ENCODE measurements at regions not wholly inside any gene's neighbourhood (a gene's known extent, or its start where the extent isn't known, plus 50 kb on each side); places are given as distances from the start of the nearest gene placed in this dataset.

DNA sequence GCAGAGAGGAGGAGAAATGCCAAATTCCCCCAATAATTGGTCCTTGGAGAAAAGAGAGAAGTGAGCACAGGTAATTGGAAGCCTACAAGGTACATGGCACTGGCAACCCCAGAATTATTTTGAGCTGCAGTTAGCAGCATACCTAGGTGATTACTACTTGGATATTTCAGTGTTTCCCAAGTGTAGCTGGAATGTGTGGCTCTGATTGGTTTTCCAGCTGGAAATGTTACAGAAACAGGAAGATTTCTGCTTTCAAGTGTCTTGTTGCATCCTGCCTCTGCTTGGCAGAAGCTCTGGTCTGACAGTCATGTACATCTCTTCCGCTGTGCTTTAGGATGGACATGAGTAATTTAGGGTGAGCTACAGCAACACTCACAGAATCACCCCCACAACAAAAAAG lies 262.1 kb downstream of the ENC1 start:
- DNase-seq (ENCODE audit: low spot score) = no peak

DNA sequence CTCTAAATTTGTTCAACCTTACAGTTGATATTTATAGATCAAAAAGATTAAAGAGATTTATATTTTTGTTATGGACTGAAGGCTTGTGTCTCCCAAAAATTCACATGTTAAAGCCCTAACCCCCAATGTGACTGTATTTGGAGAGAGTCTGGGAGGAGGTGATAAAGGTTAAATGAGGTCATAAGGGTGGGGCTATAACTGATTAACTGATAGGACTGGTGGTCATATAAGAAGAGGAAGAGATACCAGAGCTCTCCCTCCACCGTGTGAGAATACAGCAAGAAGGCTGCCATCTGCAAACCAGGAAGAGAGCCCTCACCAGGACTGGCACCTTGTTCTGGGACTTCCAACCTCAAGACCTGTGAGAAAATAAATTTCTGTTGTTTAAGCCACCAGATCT lies 264.3 kb downstream of the ENC1 start:
- DNase-seq (ENCODE audit: low spot score) = no peak

DNA sequence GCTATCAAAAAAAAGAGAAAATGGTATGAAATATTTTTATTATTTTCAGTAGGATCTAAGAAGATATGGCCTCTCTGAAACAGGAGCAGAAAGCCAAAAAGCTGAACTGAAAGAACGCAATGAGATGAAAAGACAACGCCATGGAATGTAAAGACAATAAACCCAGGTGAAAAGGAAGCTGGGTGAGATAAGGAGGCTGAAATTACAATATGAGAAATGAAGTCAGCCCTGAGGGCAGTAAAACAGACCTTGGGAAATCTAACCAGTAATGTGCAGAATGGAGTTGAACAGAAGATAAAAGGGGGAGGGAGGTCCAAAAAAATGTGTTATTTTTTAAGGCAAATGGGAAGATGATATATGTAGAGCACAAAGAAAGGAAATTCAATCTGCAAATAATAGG lies 265.3 kb downstream of the ENC1 start:
- DNase-seq (ENCODE audit: low spot score) = no peak

DNA sequence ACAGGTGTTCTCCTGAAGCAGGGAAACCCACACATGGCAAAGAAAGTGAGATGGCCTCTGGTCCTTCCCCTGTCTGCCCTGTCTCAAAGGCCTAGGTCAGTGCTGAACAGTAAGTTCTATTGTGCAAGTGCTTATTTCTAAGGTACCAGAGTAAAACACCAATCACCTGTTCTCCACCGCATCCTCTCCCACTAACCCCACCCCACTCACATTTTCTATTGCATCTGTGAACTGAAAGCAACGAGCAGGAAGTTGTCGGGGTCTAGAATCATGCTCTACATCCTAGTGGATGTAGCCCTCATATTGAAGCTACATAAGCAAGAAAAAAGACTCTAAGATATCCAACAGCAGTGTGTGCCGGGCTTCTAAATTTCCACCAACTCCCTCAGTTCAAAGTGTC lies 265.9 kb downstream of the ENC1 start:
- no peak for DNase-seq (ENCODE audit: low spot score)

DNA sequence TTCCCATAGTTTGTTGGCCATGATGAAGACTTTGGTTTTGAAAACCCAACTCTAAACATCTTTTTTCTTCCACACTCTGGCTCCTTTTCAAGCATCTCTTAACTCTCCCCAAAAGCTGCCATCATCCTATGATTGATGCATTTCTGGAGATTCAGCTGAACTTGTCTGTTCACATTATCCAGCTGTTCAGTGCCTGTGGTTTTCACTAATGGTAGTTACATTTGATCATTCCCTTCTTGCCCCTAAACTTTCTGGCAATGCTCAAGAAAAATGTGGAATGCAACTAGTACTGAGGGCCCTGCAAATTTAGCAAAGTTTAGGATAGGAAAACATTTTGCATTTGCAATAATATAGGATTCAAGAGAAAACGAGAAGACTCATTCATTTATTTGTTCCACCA lies 267.5 kb downstream of the ENC1 start:
- DNase-seq (ENCODE audit: low spot score) = no peak

DNA sequence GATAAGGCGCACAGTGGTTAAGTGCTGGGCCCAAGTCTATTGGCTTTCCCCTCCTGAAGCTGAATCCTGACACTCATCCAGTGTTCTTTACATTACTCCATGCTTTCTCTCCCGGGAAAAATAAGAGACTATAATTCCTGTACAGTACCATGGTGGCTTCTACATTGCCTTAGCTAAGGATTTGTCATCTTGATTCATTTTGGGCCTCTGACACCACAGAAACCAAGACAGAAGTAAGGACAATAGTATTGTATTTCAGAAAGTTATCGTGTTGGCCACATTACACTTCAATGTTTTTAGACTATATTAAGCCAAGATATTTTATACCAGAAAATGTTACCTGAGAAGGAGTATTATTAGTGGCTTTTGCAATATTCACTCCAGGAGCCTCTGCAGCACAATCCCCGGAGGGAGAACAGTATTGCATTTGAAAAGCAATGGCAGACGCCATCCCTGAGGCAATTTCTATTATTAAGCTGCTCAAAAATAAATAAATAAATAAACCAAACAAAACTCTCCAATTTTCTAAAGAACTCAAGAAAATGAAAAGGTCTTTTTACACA lies 267.9 kb downstream of the ENC1 start:
- no peak for DNase-seq (ENCODE audit: low spot score)

DNA sequence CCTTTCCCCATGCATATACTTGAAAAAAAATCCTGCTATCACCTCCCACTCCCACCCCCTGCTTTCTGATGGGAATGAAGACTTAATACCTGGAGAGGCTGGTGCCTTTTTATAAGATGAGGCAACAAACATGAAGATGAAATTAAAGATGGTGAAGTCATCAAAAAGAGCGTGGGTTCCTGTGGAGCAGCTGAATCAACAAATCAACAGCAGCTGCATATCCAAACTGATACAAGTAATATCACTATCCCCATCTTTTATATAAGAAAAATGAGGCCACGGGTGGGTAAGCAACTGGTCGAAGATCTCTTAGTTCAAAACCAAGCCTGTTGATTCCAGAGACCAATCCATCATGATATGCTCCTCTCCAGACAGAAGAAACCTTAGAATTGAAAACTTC lies 268.5 kb downstream of the ENC1 start:
- no peak for DNase-seq (ENCODE audit: low spot score)

DNA sequence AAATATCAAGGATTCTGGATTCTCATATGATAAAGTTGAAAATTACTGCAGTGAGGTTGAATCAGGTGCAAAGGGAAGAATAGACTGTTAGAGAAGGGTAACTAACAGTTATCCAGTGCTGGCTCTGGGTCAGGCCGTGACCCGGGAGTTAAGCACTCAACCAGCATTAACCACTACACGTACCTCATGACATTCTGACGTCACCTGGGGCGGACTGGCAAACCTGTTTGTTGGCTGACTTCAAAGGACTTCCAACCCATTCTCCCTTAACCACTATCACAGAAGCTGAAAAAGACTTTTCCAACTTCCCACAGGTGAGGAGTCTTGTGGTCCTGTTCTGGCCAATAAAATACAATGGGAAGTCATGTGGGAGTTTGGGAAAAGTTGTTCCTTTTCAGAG lies 268.9 kb downstream of the ENC1 start:
- DNase-seq (ENCODE audit: low spot score) = no peak

DNA sequence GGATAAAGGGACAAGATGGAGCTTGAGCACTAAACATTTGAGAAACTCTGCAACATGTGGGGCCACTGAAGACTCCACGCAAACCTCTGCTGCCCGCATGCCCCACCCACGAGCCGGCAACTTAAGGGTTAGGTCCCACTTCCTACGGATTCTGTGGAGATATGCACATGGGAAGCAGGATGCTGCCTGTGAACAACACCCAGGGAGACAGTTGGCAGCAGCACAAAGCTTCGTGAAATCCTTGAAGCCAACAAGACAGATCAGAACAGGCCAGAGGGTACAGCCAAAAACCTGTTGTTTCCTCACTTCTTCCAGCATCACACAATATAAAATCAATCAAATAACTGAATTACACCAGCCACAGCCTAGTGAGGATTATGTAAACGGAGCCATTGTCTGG lies 270.4 kb downstream of the ENC1 start:
- no peak for DNase-seq (ENCODE audit: low spot score)

DNA sequence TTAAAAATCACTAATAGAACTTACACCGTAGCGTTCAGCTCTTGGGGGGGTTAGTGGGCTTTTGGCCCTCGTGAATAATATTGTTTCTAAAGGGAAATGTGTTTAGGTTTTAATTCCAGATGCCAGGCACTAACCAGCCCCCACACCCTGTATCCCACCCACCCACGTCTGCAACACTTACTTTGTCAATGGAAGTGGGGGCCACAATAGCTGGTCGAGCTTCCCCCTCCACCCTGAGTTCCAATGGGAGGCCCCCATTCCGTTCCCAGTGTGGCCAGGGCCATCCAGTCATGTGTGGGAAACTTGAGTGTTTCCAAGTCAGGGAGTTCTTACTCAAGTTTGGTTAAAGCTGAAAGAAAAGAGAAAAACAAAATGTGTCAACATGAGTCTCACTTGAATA lies 271.4 kb downstream of the ENC1 start:
- no peak for DNase-seq (ENCODE audit: low spot score)

DNA sequence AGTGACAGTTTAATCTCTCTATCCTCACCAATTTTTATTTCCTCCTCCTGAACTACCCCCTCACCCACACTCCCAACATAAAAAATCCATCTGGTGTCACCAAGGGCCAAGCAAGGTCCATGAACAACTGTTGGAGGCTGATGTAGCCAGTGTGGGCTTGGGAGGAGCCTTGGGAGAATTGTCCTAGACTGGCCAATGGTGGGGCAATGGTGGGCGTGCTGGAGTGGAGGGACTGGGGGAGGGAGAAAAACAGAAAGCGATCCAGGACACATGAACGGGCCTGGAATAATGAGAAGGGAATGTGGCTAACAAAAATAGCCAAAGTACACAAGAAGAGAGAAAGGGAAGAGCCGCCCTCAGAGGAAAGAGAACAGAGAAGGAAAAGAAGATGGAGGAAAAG lies 272.6 kb downstream of the ENC1 start:
- no peak for DNase-seq (ENCODE audit: low spot score)

DNA sequence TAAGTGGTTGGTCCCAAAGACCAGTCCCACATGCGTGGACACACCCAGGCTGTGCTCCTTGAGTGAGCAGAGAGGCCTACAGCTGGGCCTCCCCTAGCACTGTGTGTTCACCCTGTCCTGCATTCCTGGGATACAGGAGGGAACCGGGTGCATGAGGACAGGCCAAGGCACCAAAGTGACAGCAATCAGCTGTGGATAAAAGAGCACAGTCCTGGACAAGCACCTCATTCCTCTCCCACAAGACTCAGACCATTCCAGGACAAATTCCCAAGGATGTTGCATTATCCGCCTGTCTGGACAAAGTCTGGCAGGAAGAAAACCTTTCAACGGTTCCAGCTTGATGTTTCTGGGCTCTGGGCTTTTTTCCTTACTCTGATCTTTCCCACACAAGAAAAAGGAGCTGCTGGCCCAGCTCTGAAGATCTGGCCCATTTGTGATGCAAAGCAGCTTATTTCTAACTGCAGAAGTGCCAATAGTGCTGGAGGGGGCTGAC lies 273.2 kb downstream of the ENC1 start:
- no peak for DNase-seq (ENCODE audit: low spot score)

DNA sequence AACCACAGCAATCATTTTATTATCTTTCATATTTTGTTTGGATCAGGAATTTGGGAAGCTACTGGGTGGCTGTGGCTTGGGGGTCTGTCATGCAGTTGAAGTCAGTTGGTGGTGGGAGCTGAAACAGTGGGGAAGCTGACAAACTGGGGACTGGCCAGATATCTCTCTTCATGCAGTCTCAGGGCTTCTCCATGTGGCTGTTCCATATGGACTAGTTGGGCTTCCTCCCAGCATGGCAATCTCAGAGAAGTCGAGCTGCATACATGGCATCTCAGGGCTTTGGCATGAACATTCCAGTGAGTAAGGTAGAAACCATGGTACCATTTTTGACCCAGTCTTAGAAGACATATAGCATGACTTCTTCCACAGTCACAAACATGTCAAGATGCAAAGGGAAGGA lies 274.8 kb downstream of the ENC1 start:
- DNase-seq (ENCODE audit: low spot score) = no peak

DNA sequence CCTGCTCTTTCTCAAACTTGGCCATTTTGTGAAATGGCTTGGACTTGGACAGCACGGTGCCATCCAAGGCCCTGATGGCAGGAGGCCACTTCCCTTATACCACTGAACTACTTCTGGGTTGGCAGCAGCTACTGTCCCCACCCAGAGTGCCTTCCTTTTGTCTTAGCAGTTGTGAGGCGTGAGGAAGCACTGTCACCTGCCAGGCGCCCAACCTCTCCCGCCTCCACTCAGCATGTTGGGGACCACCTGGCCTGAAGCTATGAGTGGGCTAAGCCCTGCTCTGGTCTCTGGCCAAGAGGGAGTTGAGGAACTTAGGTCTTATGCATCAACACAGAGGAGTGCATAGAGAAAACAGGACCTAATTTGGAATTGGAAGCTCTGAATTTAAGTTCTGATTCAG lies 276.0 kb downstream of the ENC1 start:
- DNase-seq (ENCODE audit: low spot score) = no peak

DNA sequence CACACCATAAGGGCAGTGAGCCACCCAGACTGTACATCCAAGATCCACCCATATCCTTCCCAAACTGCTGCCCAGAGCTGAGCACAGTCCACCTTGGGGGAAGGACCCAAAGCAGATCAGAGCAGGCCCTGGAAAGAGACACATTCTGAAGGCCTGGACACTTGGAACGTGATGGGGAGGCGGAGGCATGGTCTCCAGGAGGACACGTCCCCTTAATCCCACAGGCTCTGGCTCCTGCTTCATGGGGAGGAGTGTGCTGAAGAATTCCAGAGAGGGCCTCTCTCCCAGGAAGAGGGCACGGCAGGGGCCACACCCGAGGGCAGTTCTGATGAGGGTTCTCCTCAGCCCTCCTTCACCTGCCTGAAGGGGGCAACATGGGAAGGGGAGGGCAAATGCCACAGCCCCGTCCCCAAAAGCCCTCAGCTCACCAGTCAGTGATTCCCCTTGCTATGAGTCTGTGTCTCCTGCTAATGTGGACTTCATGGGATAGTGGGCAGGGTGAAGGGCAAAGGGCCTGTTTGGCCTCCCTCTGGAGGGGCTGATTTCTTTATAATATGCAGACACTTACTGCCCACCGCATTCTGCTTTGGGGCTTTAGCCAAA lies 276.8 kb downstream of the ENC1 start:
- no peak for DNase-seq (ENCODE audit: low spot score)

DNA sequence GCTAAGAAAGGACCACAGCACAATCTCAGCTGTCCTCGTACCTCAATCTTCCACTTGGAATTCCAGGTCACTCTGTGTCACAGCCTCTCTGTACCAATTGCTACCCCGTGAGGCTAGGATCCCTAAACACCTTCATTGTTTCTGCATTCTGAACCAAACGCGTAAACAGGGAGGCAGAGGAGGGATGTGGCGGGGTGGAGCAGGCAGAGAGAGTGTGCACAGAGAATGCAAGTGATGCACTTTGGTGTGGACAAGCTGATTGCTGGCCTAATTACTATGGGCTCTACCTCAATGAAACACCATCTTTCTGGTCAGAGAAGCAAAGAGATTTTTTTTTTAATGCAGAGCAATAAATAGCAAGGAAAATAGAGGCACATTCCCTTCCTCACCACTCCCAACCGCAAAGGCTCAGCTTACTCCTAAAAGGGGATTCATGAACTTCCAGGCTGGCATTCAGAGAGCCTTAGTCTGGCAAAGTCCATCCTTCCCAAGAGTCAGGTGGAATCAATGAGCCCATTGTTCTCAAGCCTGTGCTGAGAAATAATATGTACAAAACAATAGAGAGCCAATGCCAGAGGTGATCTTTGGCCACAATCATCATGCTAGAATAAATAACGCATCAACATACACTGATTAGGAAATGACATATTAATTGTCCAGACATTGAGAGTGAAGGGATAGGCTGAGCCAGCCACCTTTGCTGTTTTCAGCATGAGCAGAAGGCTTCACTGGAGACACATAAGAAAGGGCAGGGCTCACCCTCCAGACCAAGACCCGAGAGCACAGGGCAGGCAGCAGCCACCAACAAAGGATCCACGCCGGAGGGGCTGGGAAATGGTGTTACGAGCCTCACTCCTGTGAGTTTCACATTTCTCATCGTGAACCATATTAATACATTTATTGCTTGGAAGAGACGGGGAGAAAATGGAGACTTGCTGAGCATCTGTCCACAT lies 278.8 kb downstream of the ENC1 start:
- DNase-seq (ENCODE audit: low spot score) = no peak

DNA sequence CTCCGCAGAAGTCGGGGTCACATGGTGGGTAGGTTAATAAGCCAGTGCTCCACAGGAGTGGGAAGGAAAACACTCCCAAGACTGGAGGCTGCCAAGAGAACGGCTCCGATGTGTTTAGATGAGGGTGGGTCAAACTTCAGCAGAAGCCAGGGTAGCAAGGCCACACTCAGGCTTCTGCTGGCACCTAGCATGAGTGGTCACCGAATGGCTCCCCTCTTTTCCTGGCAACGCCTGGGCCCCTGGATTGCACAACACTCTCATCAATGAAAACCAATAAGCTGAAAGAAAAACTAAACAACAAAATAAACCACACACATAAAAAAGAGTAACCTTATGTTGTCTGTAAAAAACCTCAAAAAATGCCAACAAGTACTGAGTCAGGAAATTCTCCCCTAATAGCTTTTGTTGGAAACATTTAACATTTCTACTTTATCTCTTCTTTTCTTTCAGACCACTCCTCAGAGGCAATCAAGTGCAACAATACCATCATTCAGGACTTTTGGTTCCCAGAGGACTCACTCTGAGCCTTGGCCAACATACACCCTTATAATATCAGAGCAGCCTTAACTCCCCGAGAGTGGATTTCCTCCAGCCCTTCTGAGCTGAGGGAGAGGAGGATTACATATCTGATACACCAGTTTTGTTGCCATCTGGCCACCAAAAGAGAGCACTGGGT lies 279.9 kb downstream of the ENC1 start:
- no peak for DNase-seq (ENCODE audit: low spot score)

DNA sequence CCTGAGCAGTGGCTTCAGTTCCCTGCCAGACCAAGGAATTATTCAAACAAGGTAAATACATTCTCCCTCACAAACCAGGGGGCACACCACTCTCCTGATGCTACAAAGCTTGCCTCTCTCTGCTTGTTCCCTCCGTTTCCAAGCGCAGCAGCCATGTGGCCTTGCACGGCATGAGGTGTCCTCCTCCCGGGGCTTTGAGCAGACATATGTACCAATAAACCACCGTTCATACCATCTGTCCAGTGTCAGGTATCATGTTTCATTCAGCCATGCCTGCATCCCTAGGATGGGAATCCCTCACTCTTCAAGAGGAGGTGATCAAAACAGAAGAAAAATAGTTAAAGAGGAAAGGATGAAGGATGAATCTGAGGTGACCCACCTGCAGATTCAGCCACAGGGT lies 282.7 kb downstream of the ENC1 start:
- no peak for DNase-seq (ENCODE audit: low spot score)

DNA sequence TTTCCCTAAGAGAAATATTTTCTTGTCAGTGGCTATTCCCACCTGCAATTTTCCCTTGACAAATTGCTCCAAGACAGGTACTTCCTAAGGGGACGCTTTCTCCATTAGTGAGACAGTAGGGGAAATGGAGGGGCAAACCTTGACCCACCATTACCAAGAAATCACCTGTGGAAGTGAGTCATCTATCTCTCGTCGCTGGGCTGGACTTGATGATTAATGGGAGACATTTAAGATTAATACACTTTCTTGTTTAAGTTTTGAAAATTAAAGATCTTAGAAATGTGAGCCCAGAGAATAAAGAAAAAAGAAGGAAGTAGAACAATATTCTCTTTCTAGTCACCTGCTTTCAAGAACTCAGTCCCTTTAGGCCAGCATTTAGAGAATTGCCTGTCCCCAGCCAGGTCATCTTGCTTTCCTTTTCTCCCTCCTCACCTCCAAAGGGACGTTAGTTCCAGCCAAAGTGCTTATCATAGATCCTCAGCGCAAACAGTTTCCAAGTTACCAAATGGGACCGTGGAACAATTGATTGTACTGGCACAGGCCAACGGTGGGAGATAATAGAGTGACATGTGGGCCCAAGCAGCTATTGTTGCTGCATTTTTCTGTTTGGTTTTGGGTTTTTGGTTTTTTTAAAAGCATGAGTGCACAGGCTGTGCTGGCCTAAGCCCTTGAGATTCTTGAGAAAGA lies 284.4 kb downstream of the ENC1 start:
- no peak for DNase-seq (ENCODE audit: low spot score)

DNA sequence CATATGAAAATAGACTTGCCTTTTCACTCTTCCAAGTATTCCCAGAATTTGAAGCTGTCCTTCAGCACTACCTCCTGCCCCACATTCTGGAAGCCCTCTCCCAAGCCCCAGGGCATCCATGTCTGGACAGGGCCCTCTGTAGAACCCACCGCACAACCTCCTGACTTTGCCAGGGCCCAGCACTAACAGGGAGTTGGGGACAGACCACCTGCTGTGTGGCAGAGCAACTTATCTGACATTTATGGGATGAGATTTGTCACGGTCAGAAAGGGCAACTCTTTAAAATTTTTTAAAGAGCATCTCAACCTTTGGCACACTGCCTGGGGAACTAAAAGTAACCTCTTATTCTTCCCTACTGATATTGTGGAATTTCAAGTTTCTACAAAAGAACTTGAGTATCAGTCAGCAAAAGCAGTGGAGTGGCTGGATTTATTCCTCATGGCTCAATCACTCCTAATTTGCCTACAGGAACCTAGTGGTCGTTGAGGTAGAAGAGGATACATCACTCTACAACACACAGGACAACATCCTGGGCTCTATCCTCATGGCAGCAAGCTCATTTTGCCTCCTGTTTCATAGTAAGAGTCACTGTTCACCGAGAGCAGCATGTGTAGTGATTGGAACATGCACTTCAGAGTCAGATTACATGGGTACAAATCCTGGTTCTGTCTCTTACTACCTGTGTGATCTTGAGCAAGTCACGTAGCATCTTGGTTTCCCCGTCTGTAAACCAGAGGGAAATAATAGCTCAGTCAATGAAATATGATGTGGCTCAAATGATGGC lies 285.3 kb downstream of the ENC1 start:
- no peak for DNase-seq (ENCODE audit: low spot score)

DNA sequence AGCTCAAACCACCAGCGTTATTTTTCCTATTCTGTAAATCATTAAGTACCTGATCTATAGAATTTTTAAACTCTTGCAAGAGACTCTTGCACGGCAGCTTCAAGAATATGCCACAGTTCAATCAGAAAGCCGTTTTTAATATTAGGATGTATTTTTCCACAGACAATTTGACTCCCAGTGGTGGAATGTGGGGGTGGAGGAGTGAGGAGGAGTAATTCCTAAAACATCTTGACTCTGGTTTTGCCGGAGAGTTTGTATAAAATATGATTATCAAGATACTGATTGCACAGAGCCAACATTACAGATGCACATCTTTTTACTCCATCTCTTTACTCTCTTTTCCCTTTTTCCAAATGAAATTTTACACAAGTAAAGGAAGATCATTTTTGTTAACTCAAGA lies 288.3 kb downstream of the ENC1 start:
- no peak for DNase-seq (ENCODE audit: low spot score)
